ENCODE measurements at regions not wholly inside any gene's neighbourhood (a gene's known extent, or its start where the extent isn't known, plus 50 kb on each side); places are given as distances from the start of the nearest gene placed in this dataset.

GRCh38 chr19:31639306-31639705 lies 290.1 kb upstream of the TSHZ3 start:
- TF ChIP-seq CTCF (IDR thresholded peaks at IDR 0.05) (no peak), POLR2A (IDR thresholded peaks at IDR 0.05) (no peak)
